Endodermal cell (in vitro differentiated cells): ENCODE measurements at regions not wholly inside any gene's neighbourhood (a gene's known extent, or its start where the extent isn't known, plus 50 kb on each side); places are given as distances from the start of the nearest gene placed in this dataset.

ENCODE experiments used
- DNase-seq: peaks from one replicate; pipeline ENCODE4 v3.0.0-alpha.2; 2017
- H3K27ac ChIP-seq: 2 replicates; pipeline ENCODE4 v1.5.1; 2013; ENCODE audit warnings: mild to moderate bottlenecking, low read depth, low read length, moderate library complexity
- H3K27me3 ChIP-seq: 2 replicates; pipeline ENCODE4 v1.6.1; 2013; ENCODE audit warnings: mild to moderate bottlenecking, low read length, moderate library complexity; ENCODE audit not compliant: insufficient read depth, control insufficient read depth, poor library complexity, severe bottlenecking
- H3K36me3 ChIP-seq: 2 replicates; pipeline ENCODE4 v1.7.0; 2013; ENCODE audit warnings: mild to moderate bottlenecking, low read length, moderate library complexity; ENCODE audit not compliant: control insufficient read depth, insufficient read depth
- H3K4me1 ChIP-seq: one replicate; pipeline ENCODE4 v1.7.0; 2013; ENCODE audit warnings: low read length; ENCODE audit not compliant: control insufficient read depth, insufficient read depth
- H3K4me3 ChIP-seq: 2 replicates; pipeline ENCODE4 v1.5.1; 2013; ENCODE audit warnings: mild to moderate bottlenecking, low read length, moderate library complexity
- H3K9ac ChIP-seq: 2 replicates; pipeline ENCODE4 v1.6.1; 2013; ENCODE audit warnings: mild to moderate bottlenecking, low read length, moderate library complexity; ENCODE audit not compliant: poor library complexity, severe bottlenecking; ENCODE audit errors: extremely low read depth
- H3K9me3 ChIP-seq: 2 replicates; pipeline ENCODE4 v1.6.1; 2013; ENCODE audit warnings: mild to moderate bottlenecking, low read length, moderate library complexity; ENCODE audit not compliant: control insufficient read depth
- H3K27ac Mint-ChIP-seq: 2 replicates; pipeline ENCODE4 v1.8.0; 2020; ENCODE audit warnings: mixed read lengths
- H3K27me3 Mint-ChIP-seq: 2 replicates; pipeline ENCODE4 v1.8.0; 2021; ENCODE audit warnings: mild to moderate bottlenecking, mixed read lengths; ENCODE audit not compliant: insufficient read depth
- H3K36me3 Mint-ChIP-seq: 2 replicates; pipeline ENCODE4 v1.8.0; 2020; ENCODE audit warnings: low read depth, mixed read lengths
- H3K4me1 Mint-ChIP-seq: 2 replicates; pipeline ENCODE4 v1.8.0; 2020; ENCODE audit warnings: mixed read lengths
- H3K4me3 Mint-ChIP-seq: 2 replicates; pipeline ENCODE4 v1.8.0; 2020; ENCODE audit warnings: mild to moderate bottlenecking, moderate library complexity, mixed read lengths
- H3K9me3 Mint-ChIP-seq: 2 replicates; pipeline ENCODE4 v1.8.0; 2020; ENCODE audit warnings: mild to moderate bottlenecking, mixed read lengths
- CTCF ChIP-seq: fragments of 200-600 bp; sonication (generic); conservative IDR thresholded peaks from 2 replicates; pipeline ENCODE4 v1.5.0; 2021; ENCODE audit warnings: antibody characterized with exemption, mild to moderate bottlenecking
- WGBS, 2 experiments: methylation state at CpG; one replicate each; pipeline versions ENCODE4 v1.1.5 to v1.1.7; 2013; ENCODE audit warnings: missing lambda C conversion rate in 2 of 2, mixed read lengths in 1 of 2; ENCODE audit not compliant: insufficient coverage in 1 of 2, insufficient read length in 1 of 2; 5-methylcytosine and 5-hydroxymethylcytosine counted together

- TF ChIP-seq CTCF, result no peak
- H3K4me3 ChIP-seq, result no peak overlapping the region
- H3K27me3 ChIP-seq, result peaks cover 5% of the 10 kb centered on the region
- no peaks in the 10 kb centered on the region for H3K4me1 Mint-ChIP-seq
- H3K9me3 Mint-ChIP-seq, result peaks cover under 1% of the 10 kb centered on the region
- H3K4me3 Mint-ChIP-seq, result no peak overlapping the region
- H3K27ac ChIP-seq, result no peak overlapping the region
- peaks cover 2% of the 10 kb centered on the region for H3K27me3 Mint-ChIP-seq
- H3K4me1 ChIP-seq, result no peaks in the 10 kb centered on the region
- DNase-seq, result no peak
- H3K36me3 Mint-ChIP-seq, result no peaks in the 10 kb centered on the region
- H3K9me3 ChIP-seq, result peaks cover 4% of the 10 kb centered on the region
- H3K9ac ChIP-seq, result no peak overlapping the region
- H3K27ac Mint-ChIP-seq, result no peak overlapping the region
- H3K36me3 ChIP-seq, result no peaks in the 10 kb centered on the region
- WGBS, 2 experiments, result 91 to 95% methylated on average over 8 of the region's 8 CpGs
These were observed 409.8 kb upstream of the ZMIZ1 start for GRCh38 chr10:78658645-78659597.

- Histone ChIP-seq H3K4me3 (no peak overlapping the region), H3K9ac (no peak overlapping the region), H3K36me3 (no peaks in the 10 kb centered on the region), H3K9me3 (peaks cover 11% of the 10 kb centered on the region), H3K27ac (no peak overlapping the region), H3K4me1 (no peaks in the 10 kb centered on the region), H3K27me3 (peaks cover under 1% of the 10 kb centered on the region)
- H3K4me1 Mint-ChIP-seq, result no peaks in the 10 kb centered on the region
- H3K27me3 Mint-ChIP-seq, result no peaks in the 10 kb centered on the region
- no peak overlapping the region for H3K4me3 Mint-ChIP-seq
- no peak for DNase-seq
- H3K27ac Mint-ChIP-seq, result no peak overlapping the region
- peaks cover 8% of the 10 kb centered on the region for H3K9me3 Mint-ChIP-seq
- H3K36me3 Mint-ChIP-seq, result no peaks in the 10 kb centered on the region
- no peak for TF ChIP-seq CTCF
These were observed 409.2 kb upstream of the ZMIZ1 start for GRCh38 chr10:78659598-78659967.

GRCh38 chr10:78660446-78661106, 408.2 kb upstream of the ZMIZ1 start:
- WGBS, 2 experiments, result 92 to 93% methylated on average over 3 to 6 of the region's 7 CpGs
- Mint-ChIP-seq H3K27me3 (no peaks in the 10 kb centered on the region), H3K4me3 (no peak overlapping the region), H3K4me1 (no peaks in the 10 kb centered on the region), H3K36me3 (peaks cover 2% of the 10 kb centered on the region), H3K9me3 (peaks cover 16% of the 10 kb centered on the region), H3K27ac (no peak overlapping the region)
- H3K27ac ChIP-seq, result no peak overlapping the region
- H3K27me3 ChIP-seq, result no peaks in the 10 kb centered on the region
- no peak overlapping the region for H3K9ac ChIP-seq
- H3K36me3 ChIP-seq, result no peaks in the 10 kb centered on the region
- TF ChIP-seq CTCF, result no peak
- no peak overlapping the region for H3K4me3 ChIP-seq
- no peak for DNase-seq
- H3K9me3 ChIP-seq, result peaks cover 21% of the 10 kb centered on the region
- H3K4me1 ChIP-seq, result no peaks in the 10 kb centered on the region
